ENCODE measurements at regions not wholly inside any gene's neighbourhood (a gene's known extent, or its start where the extent isn't known, plus 50 kb on each side); places are given as distances from the start of the nearest gene placed in this dataset.

DNA sequence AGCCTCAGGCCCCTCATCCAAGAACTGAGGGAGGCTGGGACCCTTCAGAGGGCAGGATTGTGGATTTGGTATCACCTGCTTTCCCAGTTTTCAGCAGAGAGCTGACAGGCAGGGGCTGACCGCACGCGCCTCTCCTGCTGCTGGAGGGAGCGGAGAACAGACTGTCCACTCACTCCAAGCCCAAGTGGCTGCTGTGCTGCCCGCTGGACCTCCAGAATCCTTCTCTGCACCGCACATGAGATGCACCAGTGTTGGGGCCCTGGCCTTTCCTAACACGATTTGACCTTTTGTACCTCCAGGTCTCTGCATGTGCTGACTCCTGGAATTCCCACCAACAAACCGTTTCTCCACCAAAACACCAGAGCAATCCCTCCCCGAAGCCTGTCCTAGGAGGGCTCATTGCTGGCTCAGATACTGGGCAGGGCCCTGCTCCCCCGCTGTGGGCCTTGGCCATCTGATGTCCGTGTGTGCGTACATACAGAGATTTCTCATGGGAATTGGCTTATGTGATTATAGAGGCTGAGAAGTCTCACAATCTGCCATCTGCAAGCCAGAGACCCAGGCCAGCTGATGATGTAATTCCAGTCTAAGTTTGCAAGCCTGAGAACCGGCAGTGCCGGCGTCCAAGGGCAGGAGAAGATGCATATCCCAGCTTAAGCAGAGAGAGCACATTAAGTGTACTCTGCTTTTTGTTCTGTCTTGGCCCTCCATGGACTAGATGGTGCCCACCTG is 141.7 kb downstream of the GADD45G start:
- TF ChIP-seq POLR2A (IDR thresholded peaks at IDR 0.05) (no peak), POLR2AphosphoS5 (IDR thresholded peaks at IDR 0.05) (no peak)
